ENCODE measurements at regions not wholly inside any gene's neighbourhood (a gene's known extent, or its start where the extent isn't known, plus 50 kb on each side); places are given as distances from the start of the nearest gene placed in this dataset.

DNA sequence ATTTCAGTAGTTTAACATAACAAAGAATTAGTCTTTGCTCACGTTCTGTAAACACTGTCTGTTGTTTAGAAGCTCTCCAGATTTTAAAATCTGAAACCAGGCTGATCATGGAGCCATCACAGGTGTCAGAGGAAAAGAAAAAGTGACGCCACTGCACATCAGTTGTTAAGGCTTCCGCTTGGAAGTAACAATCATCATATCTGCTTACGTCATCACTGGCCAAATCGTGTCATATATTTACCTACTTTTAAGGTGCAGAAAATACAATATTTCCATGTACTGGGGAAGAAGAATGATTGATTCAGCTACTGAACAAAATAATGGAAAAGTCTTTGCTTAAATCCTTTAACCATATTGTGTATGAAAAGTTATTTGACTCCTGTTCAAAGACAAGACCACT lies 382.6 kb upstream of the MC4R start:
- dilution Hi-C loops (cut with HindIII; ENCODE audit: low sequenced_read_pairs, unreplicated experiment): no loop called here
- WGBS, 2 experiments (ENCODE audit: extremely low coverage in 2 of 2, insufficient read length in 1 of 2): no CpG with 5 or more reads among the region's 5 CpGs
- in situ Hi-C loops (cut with MboI; ENCODE audit: low sequenced_read_pairs): no loop called here
- Histone ChIP-seq H4K91ac (ENCODE audit: insufficient read depth, low read depth, low read length) (no peak overlapping the region), H3K4me1 (ENCODE audit: control insufficient read depth, insufficient read depth, low read length) (no peaks in the 10 kb centered on the region), H2BK5ac (ENCODE audit: low read depth, low read length, poor library complexity, severe bottlenecking) (no peak overlapping the region), H2AFZ (replicated peaks; ENCODE audit: low read length, poor library complexity) (no peak overlapping the region), H3K4me3 (ENCODE audit: insufficient read depth, low read depth, low read length) (no peak overlapping the region), H3K18ac (ENCODE audit: low read depth, low read length) (no peak overlapping the region), H2BK120ac (ENCODE audit: low read depth, low read length) (no peak overlapping the region), H3K56ac (ENCODE audit: extremely low read depth, insufficient read depth, low read length) (no peak overlapping the region), H3K9me3 (ENCODE audit: control insufficient read depth, insufficient read depth, low read length) (no peaks in the 10 kb centered on the region), H3K4me2 (ENCODE audit: low read depth, low read length) (no peak overlapping the region), H4K20me1 (ENCODE audit: insufficient read depth, low read length) (no peaks in the 10 kb centered on the region), H3K4ac (ENCODE audit: low read depth, low read length) (no peak overlapping the region), H2BK20ac (ENCODE audit: low read depth, low read length) (no peak overlapping the region), H3K27me3 (ENCODE audit: control insufficient read depth, insufficient read depth, low read length) (no peaks in the 10 kb centered on the region), H3K36me3 (ENCODE audit: control insufficient read depth, insufficient read depth, low read length) (no peaks in the 10 kb centered on the region), H3K23ac (ENCODE audit: low read depth, low read length) (no peak overlapping the region), H2BK15ac (ENCODE audit: low read depth, low read length) (no peak overlapping the region), H3K14ac (replicated peaks; ENCODE audit: low read depth, low read length) (no peak overlapping the region), H2AK5ac (ENCODE audit: low read depth, low read length) (no peak overlapping the region), H3K9ac (ENCODE audit: low read depth, low read length) (no peak overlapping the region), H2AK9ac (replicated peaks; ENCODE audit: low read depth, low read length, poor library complexity) (no peak overlapping the region), H4K5ac (ENCODE audit: low read depth, low read length) (no peak overlapping the region), H4K8ac (ENCODE audit: low read depth in 2 of 2, low read length in 2 of 2) (no peak overlapping the region), H3K9me1 (ENCODE audit: insufficient read depth, low read length) (no peaks in the 10 kb centered on the region), H3K79me1 (ENCODE audit: low read depth in 1 of 2, low read length in 2 of 2) (no peaks in the 10 kb centered on the region), H3K27ac (ENCODE audit: insufficient read depth, low read length) (no peak overlapping the region)
- BruUV-seq (replicated peaks): no TSS peak
- no peak for DNase-seq
- ChIA-PET CTCF (no interaction called here), POLR2A (ENCODE audit: unreplicated experiment) (no interaction called here)
- intact Hi-C loops (cut with micrococcal nuclease): no loop called here
- no peak for TF ChIP-seq RCOR1 (IDR thresholded peaks at IDR 0.05; ENCODE audit: insufficient replicate concordance, low read length)
- no peak for TF ChIP-seq SMC3 (IDR thresholded peaks at IDR 0.05; ENCODE audit: low read depth, low read length)
- TF ChIP-seq MXI1 (IDR thresholded peaks at IDR 0.05; ENCODE audit: borderline replicate concordance, low read depth, low read length): no peak
- TF ChIP-seq RAD21 (IDR thresholded peaks at IDR 0.05; ENCODE audit: low read length): no peak
- ATAC-seq (ENCODE audit: low read depth): no peak

Data from IMR-90 (cell line).